WTC11 (cell line): ENCODE measurements at regions not wholly inside any gene's neighbourhood (a gene's known extent, or its start where the extent isn't known, plus 50 kb on each side); places are given as distances from the start of the nearest gene placed in this dataset.

Experiments
- ATAC-seq: fragments of 200-7000 bp; cut with Tn5 transposase; 2 replicates; pipeline ENCODE4 v1.10.0; 2021; ENCODE audit warnings: mild to moderate bottlenecking, moderate library complexity
- CTCF ChIA-PET: fragments of 300-600 bp; sonication (Branson Sonifier 250); formaldehyde crosslinking; loops from one replicate; lab custom pipeline; 2021; ENCODE audit warnings: antibody characterized with exemption; lab: Charles Lee
- POLR2A ChIA-PET: fragments of 350-600 bp; sonication (Branson Sonifier 250); formaldehyde crosslinking; loops from one replicate; lab custom pipeline; 2021; ENCODE audit warnings: antibody characterized with exemption; lab: Charles Lee
- DNase-seq: peaks from one replicate; pipeline ENCODE4 v3.0.0; 2021; ENCODE audit warnings: low spot score
- H3K27ac Mint-ChIP-seq: 2 replicates; pipeline ENCODE4 v1.8.0; 2021; ENCODE audit warnings: mixed read lengths
- H3K27me3 Mint-ChIP-seq: 2 replicates; pipeline ENCODE4 v1.8.0; 2021; ENCODE audit warnings: low read depth, mild to moderate bottlenecking, moderate library complexity, mixed read lengths
- H3K36me3 Mint-ChIP-seq: 2 replicates; pipeline ENCODE4 v1.8.0; 2021; ENCODE audit warnings: mixed read lengths
- H3K4me1 Mint-ChIP-seq: 2 replicates; pipeline ENCODE4 v1.8.0; 2022; ENCODE audit warnings: mixed read lengths
- H3K4me3 Mint-ChIP-seq: 2 replicates; pipeline ENCODE4 v1.8.0; 2021; ENCODE audit warnings: mild to moderate bottlenecking, moderate library complexity, mixed read lengths
- H3K9me3 Mint-ChIP-seq: 2 replicates; pipeline ENCODE4 v1.8.0; 2021; ENCODE audit warnings: mixed read lengths
- ELF4 ChIP-seq: sonication (generic); formaldehyde crosslinking; IDR thresholded peaks from 2 replicates; pipeline ENCODE4 v1.8.1; 2022; ENCODE audit warnings: low read depth, mild to moderate bottlenecking, moderate library complexity, missing genetic modification reagents
- FOXK1 ChIP-seq: sonication (generic); formaldehyde crosslinking; IDR thresholded peaks from 2 replicates; pipeline ENCODE4 v1.8.0; 2022; ENCODE audit warnings: mild to moderate bottlenecking, moderate library complexity, missing genetic modification reagents
- GABPB1 ChIP-seq: sonication (generic); formaldehyde crosslinking; IDR thresholded peaks from 2 replicates; pipeline ENCODE4 v1.8.1; 2023; ENCODE audit warnings: mild to moderate bottlenecking, missing genetic modification reagents
- JUN ChIP-seq: sonication (generic); formaldehyde crosslinking; IDR thresholded peaks from 2 replicates; pipeline ENCODE4 v1.8.0; 2023; ENCODE audit warnings: mild to moderate bottlenecking, missing genetic modification reagents
- NFATC4 ChIP-seq: fragments of 250-450 bp; sonication (Bioruptor Pico); IDR thresholded peaks from 2 replicates; pipeline ENCODE4 v1.9.0; 2021; ENCODE audit warnings: mild to moderate bottlenecking
- NFYB ChIP-seq: sonication (generic); formaldehyde crosslinking; conservative IDR thresholded peaks from 2 replicates; pipeline ENCODE4 v1.8.0; 2022; ENCODE audit warnings: low read depth, missing genetic modification reagents
- SMAD3 ChIP-seq: sonication (generic); formaldehyde crosslinking; IDR thresholded peaks from 2 replicates; pipeline ENCODE4 v1.8.0; 2022; ENCODE audit warnings: missing genetic modification reagents, mild to moderate bottlenecking, borderline replicate concordance
- SP1 ChIP-seq: sonication (generic); formaldehyde crosslinking; conservative IDR thresholded peaks from 2 replicates; pipeline ENCODE4 v1.8.1; 2022; ENCODE audit warnings: missing genetic modification reagents
- TCF7 ChIP-seq: sonication (generic); formaldehyde crosslinking; IDR thresholded peaks from 2 replicates; pipeline ENCODE4 v1.8.0; 2022; ENCODE audit warnings: mild to moderate bottlenecking, low read depth, missing genetic modification reagents, moderate library complexity
- TEAD4 ChIP-seq: sonication (generic); formaldehyde crosslinking; IDR thresholded peaks from 2 replicates; pipeline ENCODE4 v1.8.0; 2022; ENCODE audit warnings: mild to moderate bottlenecking, missing genetic modification reagents
- ZNF263 ChIP-seq: sonication (generic); formaldehyde crosslinking; IDR thresholded peaks from 2 replicates; pipeline ENCODE4 v1.8.1; 2022; ENCODE audit warnings: low read depth, mild to moderate bottlenecking, moderate library complexity, missing genetic modification reagents
- ZNF416 ChIP-seq: fragments of 250-450 bp; sonication (Bioruptor Pico); IDR thresholded peaks from 2 replicates; pipeline ENCODE4 v1.9.0; 2021; ENCODE audit warnings: mild to moderate bottlenecking, inconsistent platforms
- TF ChIP-seq, protein P1 (sequence below): fragments of 250-450 bp; sonication (Bioruptor Pico); IDR thresholded peaks from 2 replicates; pipeline ENCODE4 v1.9.0; 2021; ENCODE audit warnings: mild to moderate bottlenecking
- TF ChIP-seq, protein P2 (sequence below): sonication (generic); formaldehyde crosslinking; IDR thresholded peaks from 2 replicates; pipeline ENCODE4 v1.8.0; 2022; ENCODE audit warnings: mild to moderate bottlenecking, missing genetic modification reagents
- TF ChIP-seq, protein P3 (sequence below): fragments of 250-450 bp; sonication (Bioruptor Pico); IDR thresholded peaks from 2 replicates; pipeline ENCODE4 v2.1.2; 2022; ENCODE audit warnings: mild to moderate bottlenecking, moderate library complexity
- TF ChIP-seq, protein P4 (sequence below): sonication (generic); formaldehyde crosslinking; IDR thresholded peaks from 2 replicates; pipeline ENCODE4 v1.8.0; 2022; ENCODE audit warnings: mild to moderate bottlenecking, missing genetic modification reagents
- TF ChIP-seq, protein P5 (sequence below): sonication (generic); formaldehyde crosslinking; IDR thresholded peaks from 2 replicates; pipeline ENCODE4 v1.8.0; 2023; ENCODE audit warnings: missing genetic modification reagents

DNA sequence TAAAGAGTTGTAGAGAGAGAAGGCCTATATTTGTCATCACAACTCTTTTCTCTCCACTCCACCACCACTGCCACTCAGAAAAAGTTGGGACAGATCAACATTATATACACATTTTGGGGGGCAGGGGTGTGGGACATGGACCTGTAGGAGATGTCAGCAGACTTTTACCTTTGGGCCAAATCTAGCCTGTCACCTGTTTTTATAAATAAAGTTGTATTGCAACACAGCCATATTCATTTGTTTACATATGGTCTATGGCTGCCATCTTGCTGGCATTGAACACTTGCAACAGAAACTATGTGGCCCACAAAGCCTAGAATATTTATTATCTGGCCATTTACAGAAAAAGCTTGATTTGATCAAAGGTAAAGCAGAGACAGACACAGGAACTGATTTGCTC, 250.7 kb downstream of the BTG1 start (continued):
- TF ChIP-seq, protein P1, sequence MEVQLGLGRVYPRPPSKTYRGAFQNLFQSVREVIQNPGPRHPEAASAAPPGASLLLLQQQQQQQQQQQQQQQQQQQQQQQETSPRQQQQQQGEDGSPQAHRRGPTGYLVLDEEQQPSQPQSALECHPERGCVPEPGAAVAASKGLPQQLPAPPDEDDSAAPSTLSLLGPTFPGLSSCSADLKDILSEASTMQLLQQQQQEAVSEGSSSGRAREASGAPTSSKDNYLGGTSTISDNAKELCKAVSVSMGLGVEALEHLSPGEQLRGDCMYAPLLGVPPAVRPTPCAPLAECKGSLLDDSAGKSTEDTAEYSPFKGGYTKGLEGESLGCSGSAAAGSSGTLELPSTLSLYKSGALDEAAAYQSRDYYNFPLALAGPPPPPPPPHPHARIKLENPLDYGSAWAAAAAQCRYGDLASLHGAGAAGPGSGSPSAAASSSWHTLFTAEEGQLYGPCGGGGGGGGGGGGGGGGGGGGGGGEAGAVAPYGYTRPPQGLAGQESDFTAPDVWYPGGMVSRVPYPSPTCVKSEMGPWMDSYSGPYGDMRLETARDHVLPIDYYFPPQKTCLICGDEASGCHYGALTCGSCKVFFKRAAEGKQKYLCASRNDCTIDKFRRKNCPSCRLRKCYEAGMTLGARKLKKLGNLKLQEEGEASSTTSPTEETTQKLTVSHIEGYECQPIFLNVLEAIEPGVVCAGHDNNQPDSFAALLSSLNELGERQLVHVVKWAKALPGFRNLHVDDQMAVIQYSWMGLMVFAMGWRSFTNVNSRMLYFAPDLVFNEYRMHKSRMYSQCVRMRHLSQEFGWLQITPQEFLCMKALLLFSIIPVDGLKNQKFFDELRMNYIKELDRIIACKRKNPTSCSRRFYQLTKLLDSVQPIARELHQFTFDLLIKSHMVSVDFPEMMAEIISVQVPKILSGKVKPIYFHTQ: no peak
- no peak for TF ChIP-seq FOXK1
- TF ChIP-seq, protein P2, sequence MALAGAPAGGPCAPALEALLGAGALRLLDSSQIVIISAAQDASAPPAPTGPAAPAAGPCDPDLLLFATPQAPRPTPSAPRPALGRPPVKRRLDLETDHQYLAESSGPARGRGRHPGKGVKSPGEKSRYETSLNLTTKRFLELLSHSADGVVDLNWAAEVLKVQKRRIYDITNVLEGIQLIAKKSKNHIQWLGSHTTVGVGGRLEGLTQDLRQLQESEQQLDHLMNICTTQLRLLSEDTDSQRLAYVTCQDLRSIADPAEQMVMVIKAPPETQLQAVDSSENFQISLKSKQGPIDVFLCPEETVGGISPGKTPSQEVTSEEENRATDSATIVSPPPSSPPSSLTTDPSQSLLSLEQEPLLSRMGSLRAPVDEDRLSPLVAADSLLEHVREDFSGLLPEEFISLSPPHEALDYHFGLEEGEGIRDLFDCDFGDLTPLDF (CRISPR knock-in tag): no peak
- no peak for TF ChIP-seq NFYB (CRISPR knock-in tag)
- no peak for TF ChIP-seq SMAD3 (CRISPR knock-in tag)

DNA sequence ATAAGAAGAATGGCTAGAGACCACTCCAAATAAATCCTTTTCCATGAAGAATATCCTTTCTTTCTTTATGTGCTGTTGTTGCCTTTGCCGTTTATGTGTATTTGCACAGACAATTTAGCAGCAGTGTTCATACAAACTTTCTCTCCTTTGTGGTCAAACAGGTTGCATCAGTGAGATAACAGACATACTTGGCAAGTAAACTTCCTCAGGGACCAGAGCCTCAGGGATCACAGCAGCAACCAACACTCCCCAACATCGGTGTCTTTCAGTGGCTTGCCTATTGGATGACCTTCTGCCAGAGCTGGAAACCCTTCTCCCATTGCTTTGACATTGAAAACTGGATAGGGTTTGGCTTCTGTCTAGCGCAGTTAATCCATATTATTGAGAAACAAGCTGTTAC, 252.2 kb downstream of the BTG1 start:
- Mint-ChIP-seq H3K36me3 (no peaks in the 10 kb centered on the region), H3K9me3 (no peaks in the 10 kb centered on the region), H3K4me3 (no peak overlapping the region), H3K27ac (no peak overlapping the region), H3K4me1 (peaks cover 3% of the 10 kb centered on the region; the same call in 1 of the 2 replicates), H3K27me3 (no peaks in the 10 kb centered on the region)
- ChIA-PET POLR2A (no interaction called here), CTCF (no interaction called here)
- DNase-seq (no peak), ATAC-seq (no peak)
- TF ChIP-seq, protein P3, sequence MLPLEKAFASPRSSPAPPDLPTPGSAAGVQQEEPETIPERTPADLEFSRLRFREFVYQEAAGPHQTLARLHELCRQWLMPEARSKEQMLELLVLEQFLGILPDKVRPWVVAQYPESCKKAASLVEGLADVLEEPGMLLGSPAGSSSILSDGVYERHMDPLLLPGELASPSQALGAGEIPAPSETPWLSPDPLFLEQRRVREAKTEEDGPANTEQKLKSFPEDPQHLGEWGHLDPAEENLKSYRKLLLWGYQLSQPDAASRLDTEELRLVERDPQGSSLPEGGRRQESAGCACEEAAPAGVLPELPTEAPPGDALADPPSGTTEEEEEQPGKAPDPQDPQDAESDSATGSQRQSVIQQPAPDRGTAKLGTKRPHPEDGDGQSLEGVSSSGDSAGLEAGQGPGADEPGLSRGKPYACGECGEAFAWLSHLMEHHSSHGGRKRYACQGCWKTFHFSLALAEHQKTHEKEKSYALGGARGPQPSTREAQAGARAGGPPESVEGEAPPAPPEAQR (CRISPR knock-in tag): no peak
- TF ChIP-seq NFATC4 (no peak), ZNF263 (CRISPR knock-in tag) (no peak)

DNA sequence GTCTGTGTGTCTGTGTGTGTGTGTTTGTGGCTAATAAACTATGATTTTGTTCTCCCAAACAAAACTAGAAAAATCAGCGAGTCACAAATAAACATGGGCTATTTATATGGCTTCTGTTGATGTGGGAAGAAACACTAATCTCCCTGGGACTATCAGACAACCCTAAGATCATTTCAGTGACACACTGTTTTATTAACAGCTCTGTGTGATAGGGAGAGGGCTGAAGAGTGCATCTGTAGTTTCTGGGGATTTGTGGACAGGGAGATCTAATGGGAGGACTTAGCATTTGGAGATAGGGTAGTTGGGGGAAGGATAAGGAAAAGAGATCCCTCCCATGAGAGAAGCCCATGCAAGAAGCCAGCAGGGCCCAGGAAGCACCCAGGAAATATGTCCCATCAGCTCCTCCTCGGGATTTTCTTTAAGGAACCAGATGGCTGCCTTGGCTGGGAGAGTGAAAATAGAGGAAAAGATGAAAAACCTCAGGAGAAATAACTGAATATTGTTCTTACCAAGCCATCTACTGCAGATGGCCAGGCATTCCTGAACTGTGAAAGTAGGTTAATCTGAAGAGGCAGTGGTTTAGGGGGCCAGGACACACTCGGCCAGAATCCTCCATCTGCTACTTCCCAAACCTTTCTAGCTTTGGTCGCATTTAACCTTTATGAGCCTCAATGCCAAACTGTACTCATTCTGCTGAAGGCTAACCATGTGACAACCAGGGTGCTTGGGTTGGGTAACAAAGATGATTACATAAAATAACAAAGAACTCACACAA, 253.4 kb downstream of the BTG1 start:
- CTCF ChIA-PET: no interaction called here
- no peak for DNase-seq

More for the DNA sequence above, 253.4 kb downstream of the BTG1 start:
- no peaks in the 10 kb centered on the region for H3K27me3 Mint-ChIP-seq
- TF ChIP-seq ELF4 (CRISPR knock-in tag) (no peak), TCF7 (CRISPR knock-in tag) (no peak), GABPB1 (CRISPR knock-in tag) (no peak), JUN (CRISPR knock-in tag) (no peak), SP1 (CRISPR knock-in tag) (no peak), TEAD4 (CRISPR knock-in tag) (no peak), ZNF416 (no peak)
- TF ChIP-seq, protein P4, sequence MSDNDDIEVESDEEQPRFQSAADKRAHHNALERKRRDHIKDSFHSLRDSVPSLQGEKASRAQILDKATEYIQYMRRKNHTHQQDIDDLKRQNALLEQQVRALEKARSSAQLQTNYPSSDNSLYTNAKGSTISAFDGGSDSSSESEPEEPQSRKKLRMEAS: no peak
- TF ChIP-seq, protein P5, sequence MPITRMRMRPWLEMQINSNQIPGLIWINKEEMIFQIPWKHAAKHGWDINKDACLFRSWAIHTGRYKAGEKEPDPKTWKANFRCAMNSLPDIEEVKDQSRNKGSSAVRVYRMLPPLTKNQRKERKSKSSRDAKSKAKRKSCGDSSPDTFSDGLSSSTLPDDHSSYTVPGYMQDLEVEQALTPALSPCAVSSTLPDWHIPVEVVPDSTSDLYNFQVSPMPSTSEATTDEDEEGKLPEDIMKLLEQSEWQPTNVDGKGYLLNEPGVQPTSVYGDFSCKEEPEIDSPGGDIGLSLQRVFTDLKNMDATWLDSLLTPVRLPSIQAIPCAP: no peak
- TF ChIP-seq, protein P1: no peak
- no peaks in the 10 kb centered on the region for H3K9me3 Mint-ChIP-seq
- POLR2A ChIA-PET: no interaction called here
- no peak overlapping the region for H3K27ac Mint-ChIP-seq
- H3K36me3 Mint-ChIP-seq: no peaks in the 10 kb centered on the region
- no peak for ATAC-seq
- peaks cover 3% of the 10 kb centered on the region; the same call in 1 of the 2 replicates for H3K4me1 Mint-ChIP-seq
- no peak overlapping the region for H3K4me3 Mint-ChIP-seq
